HG02588 (cell line): ENCODE measurements at regions not wholly inside any gene's neighbourhood (a gene's known extent, or its start where the extent isn't known, plus 50 kb on each side); places are given as distances from the start of the nearest gene placed in this dataset.

Source experiments
- ATAC-seq: cut with Tn5 transposase; IDR thresholded peaks from one replicate; pipeline ENCODE4 v1.9.1; 2021; ENCODE audit warnings: mild to moderate bottlenecking, moderate library complexity; ENCODE audit not compliant: unreplicated experiment

DNA sequence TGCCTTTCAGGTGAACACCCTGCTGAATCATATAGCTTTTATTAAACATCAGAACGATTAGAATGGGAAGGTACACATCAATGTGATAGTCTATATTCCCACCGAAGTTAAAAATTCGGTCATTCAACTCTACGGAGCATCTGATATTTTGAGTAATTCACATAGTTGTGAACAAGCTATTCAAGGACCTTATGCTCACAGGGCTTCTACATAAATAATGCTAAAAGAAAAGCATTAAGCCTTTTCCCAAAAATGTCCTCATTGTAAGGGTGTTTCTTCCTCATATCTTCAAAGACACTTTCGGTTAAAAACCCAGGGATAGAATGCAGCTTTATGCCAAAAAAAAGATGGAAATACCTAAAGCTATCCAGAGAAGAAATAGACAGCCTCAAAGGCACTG is 79.7 kb upstream of the EDNRA start:
- ATAC-seq, result no peak

GRCh38 chr4:147407261-147408045 is 73.4 kb upstream of the EDNRA start:
- no peak for ATAC-seq

DNA sequence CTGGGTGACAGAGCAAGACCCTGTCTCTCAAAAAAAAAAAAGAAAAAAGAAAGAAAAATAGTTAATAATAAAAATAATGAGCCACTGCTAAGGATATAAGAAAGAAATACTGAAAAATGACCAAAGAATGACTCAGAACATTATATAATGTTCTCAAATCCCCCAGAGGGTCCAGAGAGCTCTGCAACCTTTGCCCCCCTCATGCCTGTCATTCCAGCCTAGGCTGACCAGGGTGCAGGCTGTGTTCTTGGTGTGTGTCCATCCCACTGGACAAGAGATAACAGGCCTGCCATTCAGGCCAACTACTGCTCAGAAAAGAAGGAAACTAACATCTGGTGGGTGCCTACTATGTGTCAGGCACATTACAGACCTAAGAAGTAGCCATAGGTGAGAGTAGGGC is 72.7 kb upstream of the EDNRA start:
- no peak for ATAC-seq

DNA sequence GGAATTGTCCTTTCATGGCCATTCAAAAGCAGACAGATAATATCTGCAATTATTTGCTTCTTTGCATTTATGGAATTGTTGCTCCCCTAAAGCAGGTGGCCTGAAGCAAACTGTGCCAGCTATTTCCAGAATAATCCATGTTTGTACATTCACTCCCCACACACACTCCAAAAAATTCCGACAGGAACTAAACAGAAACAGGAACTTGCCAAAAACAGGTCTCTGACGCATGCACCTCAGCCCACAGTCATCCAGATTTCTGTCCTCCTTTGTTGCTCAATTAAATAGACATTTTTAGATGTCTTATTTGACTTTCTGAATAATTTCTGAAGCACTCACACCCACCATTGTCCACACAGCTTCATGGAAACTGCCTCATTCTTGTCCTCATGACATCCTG is 71.5 kb upstream of the EDNRA start:
- ATAC-seq, result no peak

DNA sequence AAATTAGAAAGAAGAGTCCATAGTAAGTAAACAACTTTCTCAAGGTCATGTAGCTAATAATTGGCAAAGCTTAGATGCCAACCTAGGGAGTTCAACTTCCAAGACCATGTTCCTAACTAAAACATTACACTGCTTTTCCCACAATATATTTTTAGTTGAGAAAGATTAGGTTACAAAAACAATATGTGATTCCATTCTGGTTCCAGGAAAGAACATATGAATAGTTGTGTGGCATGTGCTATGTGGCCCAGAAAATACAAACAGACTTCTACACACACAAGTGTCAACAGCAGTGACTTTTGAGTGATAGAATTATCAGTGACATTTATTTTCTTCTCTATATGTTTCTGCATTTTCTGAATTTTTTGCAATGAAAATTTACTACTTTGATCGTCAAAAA is 62.7 kb upstream of the EDNRA start:
- no peak for ATAC-seq

DNA sequence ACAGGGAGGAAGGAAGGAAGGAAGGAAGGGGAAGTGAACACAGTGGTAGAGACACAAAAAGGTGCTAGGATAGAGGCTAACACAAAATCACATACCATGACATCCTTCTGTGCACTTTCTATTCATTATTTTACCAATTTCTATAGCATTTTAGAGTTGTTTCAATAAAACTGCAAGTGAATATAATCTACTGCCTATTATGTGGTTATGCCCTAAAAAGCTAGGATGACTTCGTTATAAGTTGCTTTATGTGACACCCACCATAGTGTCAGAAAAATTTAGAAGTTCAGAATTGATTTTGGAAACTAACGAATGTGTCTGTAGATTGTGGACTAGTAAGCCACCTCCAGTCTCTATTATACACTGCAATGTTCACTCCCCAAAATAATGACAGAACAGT is 59.4 kb upstream of the EDNRA start:
- ATAC-seq, result no peak

- ATAC-seq, result no peak
Observed at GRCh38 chr4:147423229-147423628, 57.7 kb upstream of the EDNRA start.

DNA sequence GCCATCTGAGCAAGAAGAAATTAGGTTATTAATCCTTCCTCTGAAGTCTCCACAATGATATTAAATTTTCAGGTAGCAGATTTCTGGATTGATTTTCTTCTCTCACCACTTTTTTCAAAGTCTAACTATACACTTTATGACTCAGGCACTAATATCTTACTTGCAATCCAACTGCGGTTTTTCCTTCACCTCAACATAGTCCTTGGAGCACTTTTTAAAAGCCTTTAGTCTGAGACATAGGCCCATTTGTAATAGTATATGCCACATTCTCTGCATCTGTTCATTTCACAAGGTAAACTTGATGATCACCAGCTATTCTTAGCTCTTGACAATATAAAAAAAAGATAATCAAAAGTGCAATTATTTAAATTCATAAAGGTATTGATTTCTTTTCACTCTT is 55.9 kb upstream of the EDNRA start:
- ATAC-seq, result no peak

DNA sequence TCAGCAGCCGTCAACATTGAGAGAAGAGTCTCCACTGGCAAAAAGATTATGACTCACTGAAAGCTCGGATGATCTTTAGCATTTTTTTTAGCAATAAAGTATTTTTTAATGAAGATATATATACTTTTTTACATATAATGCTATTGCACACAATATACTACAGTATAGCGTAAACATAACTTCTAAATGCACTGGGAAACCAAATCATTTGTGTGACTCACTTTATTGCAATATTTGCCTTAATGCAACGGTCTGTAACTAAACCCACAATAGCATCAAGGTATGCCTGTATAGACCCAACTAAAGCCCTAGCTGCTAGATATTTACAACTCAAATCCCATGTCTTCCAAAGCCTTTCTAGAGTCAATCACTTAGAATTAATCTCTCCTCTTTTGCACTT is 52.3 kb upstream of the EDNRA start:
- no peak for ATAC-seq

DNA sequence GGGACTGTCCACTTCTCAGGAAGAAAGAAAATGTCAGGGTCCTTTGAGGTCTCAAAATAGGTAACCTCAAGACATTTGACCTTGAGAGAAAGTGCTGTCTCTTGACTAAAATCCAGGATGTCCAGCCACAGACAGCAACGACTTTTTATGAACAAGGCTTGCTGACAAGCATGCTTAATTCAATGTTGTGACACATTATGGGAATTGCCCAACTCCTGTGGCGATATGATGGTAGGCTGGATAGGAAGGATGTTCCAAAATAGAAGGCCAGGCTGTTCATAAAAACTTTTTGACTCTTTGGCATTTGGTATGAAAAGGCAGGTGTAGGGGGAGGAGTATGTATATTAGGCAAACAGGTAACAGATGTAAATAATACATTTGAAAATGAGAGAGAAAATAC is 50.8 kb upstream of the EDNRA start:
- ATAC-seq, result no peak
